ENCODE measurements at regions not wholly inside any gene's neighbourhood (a gene's known extent, or its start where the extent isn't known, plus 50 kb on each side); places are given as distances from the start of the nearest gene placed in this dataset.

DNA sequence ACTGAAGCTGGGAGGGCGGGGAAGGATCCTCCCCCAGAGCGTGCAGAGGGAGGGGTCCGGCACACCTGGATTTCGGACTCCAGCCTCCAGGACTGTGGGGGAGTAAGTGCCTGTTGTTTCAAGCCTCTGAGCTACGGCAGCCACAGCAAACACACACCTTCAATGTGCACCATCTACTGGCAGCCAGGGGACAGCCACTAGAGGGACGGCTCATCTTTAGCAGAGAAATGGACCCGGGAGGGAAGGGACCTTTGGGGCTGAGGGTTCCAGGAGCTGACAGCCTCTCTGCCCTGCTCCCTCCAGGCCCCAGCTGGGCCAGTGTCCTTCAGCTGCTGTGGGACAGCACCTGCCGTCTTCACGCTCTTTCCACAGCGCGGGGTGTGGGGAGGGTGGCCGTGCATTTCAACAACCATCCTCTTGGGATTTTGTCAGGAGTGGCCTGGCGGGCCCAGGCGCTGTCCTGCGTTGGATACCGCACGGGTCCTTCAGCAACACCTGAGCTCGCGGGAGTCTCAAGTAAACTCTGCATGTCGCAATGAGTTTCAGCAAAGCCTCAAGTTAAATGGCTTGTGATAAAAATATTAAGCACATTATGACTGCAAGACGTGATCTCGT, 209.2 kb upstream of the C14orf180 start:
- TF ChIP-seq, protein P1, sequence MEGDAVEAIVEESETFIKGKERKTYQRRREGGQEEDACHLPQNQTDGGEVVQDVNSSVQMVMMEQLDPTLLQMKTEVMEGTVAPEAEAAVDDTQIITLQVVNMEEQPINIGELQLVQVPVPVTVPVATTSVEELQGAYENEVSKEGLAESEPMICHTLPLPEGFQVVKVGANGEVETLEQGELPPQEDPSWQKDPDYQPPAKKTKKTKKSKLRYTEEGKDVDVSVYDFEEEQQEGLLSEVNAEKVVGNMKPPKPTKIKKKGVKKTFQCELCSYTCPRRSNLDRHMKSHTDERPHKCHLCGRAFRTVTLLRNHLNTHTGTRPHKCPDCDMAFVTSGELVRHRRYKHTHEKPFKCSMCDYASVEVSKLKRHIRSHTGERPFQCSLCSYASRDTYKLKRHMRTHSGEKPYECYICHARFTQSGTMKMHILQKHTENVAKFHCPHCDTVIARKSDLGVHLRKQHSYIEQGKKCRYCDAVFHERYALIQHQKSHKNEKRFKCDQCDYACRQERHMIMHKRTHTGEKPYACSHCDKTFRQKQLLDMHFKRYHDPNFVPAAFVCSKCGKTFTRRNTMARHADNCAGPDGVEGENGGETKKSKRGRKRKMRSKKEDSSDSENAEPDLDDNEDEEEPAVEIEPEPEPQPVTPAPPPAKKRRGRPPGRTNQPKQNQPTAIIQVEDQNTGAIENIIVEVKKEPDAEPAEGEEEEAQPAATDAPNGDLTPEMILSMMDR (conservative IDR thresholded peaks at IDR 0.05): no peak; the same call in 1 of the 2 replicates
- TF ChIP-seq EZH2 (IDR thresholded peaks at IDR 0.05; ENCODE audit: low read depth): no peak
